Activated CD4-positive, alpha-beta T cell treated with anti-CD3 and anti-CD28 coated beads, Interleukin-2, amount 50 U/mL, for 1 hour (primary cell): ENCODE measurements at regions not wholly inside any gene's neighbourhood (a gene's known extent, or its start where the extent isn't known, plus 50 kb on each side); places are given as distances from the start of the nearest gene placed in this dataset.
"Not testable (repeated sequence)": the region's sequence is repeated elsewhere in the genome, so short reads cannot be mapped to it uniquely, and the experiment has no call there.

Experiments used
- DNase-seq: peaks from one replicate; pipeline ENCODE4 v3.0.0-alpha.2; 2020

DNA sequence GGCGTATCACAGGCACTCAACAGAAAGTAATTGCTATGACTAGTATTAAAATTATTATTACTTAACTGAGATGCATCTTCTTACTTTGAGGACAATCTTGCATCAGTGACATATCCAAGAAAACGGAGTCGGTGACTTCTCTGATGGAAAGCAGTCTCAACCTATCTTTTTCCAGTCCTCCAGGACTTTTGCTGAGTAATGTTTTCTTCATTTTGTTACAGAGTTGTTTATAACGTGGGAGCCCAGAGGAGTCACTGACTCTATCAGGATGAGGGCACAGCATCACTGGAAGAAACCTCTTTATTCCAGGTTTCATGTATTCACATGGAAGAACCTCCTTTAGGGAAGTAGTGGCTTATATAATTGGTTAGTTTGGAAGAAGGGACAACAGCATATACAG lies 51.5 kb upstream of the MELK start:
- no peak for DNase-seq

DNA sequence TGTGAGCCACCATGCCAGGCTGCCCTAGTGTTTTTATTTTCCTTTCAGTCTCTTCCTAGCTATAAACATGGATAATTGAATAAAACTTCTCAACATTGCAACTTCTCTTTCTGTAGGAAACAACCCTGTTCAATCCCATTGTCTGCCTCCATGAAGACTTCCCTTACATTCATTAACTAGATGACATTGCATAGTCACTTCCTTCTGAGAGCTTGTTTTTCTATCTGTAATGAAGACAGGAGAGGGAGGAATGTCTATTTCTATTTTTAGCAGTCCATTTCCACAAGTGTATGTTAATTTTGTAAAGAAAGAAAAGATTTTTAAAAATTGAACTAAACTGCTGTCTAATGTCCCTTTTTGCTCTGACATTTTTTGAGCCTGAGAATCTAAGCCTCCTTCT lies 55.6 kb upstream of the MELK start:
- DNase-seq: no peak

DNA sequence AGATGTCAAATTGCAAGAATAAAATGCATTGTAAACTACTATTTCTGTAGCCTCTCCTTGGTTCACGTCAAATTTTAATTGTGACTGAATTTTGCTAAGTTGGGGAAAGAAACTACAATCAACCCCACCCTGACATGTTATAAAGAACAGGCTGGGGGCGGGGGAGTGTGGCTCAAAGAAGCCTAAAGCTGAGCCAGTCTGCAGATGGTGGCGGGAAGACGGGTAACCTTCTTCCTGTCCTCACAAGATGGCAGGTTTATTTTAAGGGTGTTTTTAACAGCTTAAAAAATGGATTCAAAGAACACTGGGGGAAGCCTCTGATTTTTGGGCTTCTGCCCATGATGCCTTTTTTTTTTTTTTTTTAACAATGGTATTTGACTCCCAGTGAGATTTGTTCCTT lies 68.5 kb upstream of the MELK start:
- peak; percentile 7 for DNase-seq

DNA sequence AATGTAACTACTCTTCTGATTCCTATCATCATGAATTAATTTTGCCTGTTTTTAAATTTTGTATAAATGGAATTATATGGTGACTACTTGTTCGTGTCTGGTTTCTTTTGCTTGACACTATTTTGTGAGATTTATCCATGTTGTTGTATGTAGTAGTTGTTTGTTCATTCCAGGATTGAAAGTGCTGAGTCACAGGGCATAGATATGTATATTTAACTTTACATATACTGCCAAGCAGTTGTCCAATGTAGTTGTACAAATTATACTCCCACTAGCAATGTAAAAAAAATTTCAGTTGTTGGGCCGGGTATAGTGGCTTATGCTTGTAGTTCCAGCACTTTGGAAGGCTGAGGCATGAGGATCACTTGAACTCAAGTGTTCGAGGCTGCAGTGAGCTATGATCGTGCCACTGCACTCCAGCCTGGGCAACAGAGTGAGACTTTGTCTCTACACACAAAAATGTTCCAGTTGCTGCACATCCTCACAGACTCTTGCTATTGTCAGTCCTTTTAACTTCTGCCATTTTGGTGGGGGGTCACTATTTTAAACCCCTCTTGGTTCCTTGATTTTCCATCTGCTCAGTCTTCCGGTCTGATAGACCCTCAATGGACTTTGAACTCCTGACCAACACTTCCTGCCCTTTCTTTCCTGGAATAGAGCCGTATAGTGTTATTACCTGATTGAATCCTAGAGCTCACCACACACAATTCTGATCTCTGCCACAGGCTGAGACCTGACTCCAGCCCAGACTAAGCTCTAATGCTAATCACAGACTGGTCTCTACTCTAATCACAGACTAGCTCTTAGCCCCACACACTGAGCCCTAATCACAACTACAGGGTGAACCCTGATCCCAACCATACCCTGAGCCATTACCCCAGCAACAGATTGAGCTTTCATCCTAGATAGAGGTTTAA lies 69.3 kb upstream of the MELK start:
- DNase-seq: no peak

DNA sequence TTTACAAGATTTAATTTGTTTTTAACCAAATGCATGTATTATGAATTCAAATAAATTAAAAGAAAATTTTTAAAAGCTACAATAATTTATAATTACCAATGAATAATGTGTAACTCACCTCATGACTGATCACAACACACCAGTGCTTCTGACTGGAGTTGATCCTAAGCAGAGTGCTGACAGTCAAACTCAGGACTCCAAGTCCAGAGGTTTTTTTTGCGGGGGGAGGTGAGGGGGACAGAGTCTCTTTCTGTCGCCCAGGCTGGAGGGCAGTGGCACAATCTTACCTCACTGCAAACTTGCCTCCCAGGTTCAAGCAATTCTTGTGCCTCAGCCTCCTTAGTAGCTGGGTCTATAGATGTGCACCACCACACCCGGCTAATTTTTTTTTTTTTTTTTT lies 71.0 kb upstream of the MELK start:
- no peak for DNase-seq

DNA sequence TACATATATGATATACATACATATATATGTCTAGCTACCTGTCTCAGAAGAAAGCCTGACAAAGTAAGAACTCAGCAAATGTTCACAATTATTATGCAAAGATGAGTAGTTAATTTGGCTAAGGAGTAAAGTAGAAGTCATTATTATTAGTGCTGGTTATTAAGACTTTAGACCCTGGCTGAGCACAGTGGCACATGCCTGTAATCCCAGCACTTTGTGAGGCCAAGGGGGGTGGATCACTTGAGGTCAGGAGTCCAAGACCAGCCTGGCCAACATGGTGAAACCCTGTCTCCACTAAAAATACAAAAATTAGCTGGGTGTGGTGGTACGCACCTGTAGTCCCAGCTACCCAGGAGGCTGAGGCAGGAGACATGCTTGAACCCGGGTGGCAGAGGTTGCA lies 71.8 kb upstream of the MELK start:
- DNase-seq: not testable (repeated sequence)

DNA sequence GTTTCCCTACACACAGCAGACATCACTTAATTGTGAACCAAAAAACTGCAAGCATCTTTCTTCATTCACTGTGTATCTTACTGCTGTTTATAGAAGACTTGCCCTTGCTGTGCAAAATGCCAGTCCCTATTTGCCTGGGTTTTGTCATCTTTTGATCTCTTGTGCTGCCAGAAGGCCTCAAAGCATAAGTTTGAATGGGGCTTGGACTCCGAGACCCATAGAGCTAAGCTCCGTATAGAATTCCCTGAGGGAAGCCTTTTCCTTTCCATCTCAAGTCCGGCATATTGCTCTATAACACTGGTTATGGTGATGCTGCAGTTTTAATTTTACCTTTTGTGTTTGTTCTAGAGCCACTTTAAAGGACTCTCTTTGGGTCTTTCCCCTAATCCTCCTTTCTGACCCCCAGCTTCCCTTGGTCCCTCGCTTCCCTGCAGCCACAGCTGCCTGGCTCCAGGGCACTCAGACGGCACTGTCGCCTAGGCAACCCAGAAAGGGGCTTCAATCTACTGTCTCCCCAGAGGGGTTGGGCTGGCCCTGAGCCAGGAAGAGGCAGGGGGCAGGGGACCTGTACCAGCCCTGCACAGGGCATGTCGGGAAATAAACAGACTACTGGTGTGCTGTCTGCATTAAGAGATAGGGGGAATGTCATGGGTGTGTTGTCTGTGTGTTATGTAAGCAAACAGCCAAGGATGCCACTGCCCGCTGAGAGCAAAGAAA lies 73.4 kb upstream of the MELK start:
- no peak for DNase-seq

DNA sequence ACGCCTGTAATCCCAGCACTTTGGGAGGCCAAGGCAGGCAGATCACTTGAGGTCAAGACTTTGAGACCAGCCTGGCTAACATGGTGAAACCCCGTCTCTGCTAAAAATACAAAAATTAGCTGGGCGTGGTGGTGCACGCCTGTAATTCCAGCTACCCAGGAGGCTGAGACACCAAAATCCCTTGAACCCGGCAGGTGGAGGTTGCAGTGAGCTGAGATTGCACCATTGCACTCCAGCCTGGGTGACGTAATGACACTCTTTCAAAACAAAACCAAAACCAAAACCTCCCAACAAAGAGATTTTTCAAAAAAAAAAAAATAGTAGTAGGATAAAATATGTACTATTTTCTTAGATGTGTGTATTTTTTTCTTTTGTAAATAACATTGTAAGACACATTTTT lies 79.1 kb upstream of the MELK start:
- DNase-seq: peak; percentile 18

DNA sequence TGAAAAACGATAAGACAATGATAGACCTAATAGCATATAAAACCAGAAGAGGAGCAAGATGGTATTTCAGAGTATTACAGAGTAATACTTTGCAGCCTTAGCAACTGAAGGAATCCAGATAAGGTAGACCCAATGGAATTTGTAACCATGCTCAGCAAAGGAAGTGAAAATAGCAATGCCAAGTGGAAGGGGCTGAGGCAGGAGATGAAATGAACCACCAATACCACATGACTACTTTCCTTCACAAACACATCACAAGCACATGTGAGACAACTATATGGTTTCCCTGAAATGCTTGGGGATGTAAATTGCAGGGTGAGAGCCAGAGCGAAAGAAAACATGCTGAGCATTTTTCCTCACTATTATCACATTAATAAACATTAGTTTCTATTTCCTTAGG lies 79.8 kb upstream of the MELK start:
- DNase-seq: no peak

DNA sequence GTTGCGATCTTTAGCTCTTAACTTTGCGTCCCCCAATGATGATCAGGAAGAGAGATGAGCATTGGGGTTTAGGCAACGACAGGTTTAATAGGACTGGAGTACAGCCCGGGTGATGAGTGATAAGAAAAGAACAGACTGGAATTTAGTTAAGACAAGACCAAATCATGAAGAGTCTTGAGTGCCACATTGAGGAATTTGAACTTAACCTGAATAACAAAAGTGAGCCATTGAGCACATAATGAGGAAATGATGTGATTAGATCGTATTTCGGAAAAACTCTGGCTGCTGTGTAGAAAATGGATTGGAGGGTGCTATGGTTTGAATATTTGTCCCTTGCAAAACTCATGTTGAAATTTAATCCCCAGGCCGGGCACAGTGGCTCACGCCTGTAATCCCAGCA lies 83.2 kb upstream of the MELK start:
- no peak for DNase-seq

DNA sequence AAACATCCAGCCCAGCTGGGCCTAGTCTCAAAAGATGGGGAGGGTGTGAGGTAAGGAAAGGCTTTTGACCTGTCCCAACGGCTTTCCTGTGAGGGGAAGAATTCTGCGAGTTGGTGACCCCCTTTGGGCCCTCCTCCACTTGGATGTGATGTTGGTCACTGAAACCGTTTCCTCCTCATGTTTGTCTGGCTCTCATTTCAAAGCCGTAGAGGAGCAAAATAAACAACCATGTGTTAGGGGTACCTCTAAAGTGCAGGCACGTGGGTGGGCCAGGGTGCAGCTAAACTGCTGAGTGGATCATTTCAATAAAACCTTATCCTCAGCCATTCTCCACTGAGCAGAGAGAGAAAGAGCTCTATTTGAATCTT lies 84.3 kb upstream of the MELK start:
- no peak for DNase-seq

DNA sequence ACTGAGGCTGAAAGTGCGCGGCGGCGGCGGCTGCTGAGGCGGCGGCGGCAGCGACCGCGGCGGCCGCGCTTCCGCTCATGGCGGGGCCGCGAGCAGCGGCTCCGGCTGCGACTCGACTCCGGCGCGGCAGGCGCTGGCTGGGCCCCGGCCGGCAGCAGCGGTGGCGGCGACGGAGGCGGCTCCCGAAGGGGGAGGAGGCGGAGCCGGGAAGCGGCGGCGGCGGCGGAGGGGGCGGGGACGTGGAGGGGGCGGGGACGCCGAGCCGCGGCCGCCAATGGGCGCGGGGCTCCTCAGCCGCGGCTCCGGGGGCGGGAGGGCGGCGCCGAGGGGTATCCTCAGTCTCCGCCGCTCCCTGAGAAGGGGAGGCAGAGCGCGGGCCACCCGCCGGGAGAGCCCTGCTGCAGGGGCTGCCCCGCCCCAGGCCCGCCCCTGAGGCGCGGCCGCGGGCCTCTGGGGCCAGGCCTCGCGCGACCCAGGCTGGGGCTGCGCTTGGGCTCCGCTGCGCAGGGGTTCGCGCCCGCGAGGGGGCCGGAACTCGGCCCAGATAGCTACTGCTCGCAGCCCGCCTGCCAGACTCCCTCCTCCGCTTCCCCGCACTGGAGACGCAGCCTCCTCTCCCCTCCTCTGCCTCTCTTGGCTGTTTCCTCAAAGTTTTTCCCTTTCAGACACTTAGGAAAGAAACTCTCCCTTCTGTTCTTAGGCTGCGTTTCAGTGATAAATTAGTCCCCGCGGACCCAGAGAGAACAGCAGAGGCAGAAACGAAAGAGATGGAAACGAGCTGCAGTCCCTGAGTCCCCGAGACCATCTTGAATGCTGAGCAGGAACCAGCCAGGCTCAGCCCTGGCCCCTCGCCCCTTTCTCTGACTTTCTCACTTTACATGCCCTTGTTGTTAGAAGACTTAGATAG lies 85.0 kb upstream of the MELK start:
- DNase-seq: peak; percentile 87

DNA sequence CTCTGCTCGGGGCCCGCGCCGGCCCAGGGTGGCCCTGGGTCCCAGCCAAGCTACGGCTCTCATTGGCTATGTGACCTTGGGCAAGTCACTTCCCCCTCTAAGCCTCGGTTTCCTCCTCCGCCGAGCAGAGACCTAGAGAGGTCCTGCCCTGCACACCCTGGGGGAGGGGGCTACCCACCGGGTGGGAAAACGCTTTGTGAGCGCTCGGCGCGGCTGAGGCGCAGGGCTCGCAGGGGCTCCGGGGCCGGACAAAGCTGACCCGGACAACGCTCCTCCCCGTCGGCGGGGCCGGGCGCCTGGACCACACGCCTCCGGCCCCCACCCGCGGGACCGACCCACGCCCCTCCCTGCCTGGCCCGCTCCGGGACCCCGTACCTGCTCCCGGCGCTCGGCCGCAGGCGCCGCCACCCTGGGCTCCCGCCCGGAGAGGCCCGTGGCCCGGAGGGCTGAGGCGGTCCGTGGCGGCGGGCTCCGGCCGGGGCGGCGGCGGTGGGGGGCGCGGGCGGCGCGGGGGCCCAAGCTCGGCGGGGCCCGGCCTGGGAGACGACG lies 85.7 kb upstream of the MELK start:
- peak; percentile 27 for DNase-seq

DNA sequence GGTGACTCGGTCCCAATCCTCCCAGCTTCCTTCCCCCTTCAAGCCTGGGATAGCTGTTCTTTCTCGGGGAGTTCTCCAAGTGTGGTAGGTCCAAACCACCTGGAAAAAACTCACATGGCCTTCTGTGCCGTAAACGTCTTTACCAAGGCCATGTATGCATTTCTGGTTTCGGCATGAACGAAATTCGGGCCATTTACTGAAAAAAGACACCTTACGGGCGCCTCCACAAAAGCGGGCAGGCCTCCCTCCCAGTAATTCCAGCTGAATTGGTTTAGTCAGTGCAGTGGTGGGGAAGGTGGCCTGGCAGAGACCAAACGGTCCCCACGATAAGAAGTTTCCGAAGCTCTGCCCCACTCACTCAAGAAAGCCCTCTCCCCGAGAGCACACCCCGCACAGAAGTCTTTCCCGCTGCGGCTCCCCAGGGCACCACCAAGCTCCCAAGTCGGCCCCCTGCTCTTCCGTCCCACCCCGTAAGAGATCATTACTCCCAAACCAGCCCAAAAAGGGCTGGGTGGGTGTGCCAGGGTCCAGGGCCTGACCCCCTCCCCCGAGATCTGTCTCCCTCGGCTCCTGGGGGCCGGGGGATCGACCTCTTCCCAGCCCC lies 86.3 kb upstream of the MELK start:
- no peak for DNase-seq

DNA sequence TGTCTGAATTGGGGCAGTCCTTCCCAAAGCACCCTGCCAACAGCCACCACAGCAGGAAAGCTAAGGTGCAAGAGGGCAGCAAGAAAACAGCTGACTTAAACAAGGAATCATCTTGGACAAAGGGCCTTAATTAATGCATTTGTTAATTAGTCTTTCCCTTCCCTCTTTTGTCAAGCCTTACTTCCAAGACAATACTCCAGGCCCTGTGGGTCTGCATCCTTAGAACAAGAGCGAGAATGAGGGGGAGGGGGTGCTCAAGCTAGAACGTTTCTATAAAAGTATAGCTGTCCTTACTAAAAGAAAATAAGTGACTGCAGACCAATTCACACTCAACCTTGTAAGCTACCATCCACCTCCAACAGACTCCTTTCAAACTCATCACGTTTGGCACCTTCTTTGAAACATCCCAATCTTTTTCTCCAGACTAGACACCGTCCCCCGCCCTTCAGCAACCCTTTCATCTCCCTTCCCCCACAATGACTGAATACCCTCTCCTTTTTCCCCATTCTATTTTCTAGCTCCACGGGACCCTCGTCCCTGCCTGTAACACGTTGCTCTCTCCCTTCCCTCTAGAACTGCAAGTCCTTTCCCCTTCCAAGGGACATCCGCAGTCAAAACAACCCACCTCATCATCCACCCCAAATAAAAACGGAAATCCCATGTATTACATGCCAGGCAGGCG lies 85.7 kb upstream of the RNF38 start:
- DNase-seq: no peak

DNA sequence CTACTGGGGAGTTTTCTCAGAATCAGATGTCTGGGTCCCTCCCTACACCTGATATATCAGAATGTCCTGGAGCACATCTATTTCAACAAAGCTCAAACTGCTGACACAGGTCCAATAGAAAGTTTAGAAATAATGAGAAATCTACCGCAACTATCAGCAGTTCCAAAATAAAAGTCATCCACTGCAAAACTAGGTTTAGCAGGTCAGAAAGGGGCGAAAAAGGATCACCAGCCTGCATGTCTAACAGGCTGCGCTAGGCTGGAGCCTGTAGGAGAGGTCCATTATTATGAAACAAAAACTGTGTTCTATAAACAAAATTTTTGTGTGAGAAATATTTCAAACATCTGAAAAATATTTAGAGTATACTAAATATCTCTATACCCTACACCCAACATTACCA lies 84.1 kb upstream of the RNF38 start:
- no peak for DNase-seq

DNA sequence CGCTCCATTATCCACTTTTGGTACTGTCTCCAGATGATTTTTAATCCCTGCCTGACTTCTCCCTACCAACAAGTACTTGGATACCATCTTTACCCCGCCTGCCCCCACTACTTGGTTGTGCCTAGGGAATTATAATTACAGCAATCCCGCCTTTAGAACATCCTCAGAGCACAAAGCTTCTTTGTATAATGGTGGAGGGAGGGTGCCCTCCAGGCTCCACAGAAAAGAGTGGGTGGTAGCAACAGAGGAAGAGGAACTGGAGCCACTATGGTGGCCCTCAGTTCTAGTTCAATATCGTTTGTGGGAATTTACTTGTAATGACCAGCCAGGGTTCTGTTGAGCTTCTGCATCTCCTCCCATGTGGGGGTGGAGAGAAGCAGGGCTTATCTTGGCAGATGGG lies 79.0 kb upstream of the RNF38 start:
- no peak for DNase-seq

DNA sequence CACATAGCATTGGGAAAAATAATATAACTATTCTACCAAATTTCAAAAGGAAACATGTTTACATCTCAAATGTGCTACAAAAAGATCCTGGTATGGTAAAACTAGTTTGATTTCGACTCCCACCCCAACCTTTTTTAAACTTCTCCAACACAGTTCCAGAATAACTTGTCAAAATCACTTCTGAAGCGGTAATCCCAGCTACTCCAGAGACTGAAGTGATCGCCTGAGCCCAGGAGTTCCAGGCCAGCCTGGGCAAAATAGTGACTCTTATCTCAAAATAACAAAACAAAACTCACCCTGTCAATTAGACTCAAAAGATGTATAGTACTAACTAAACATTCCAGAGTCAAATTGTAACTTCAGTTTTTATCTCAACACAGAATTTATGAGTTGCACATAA lies 71.3 kb upstream of the RNF38 start:
- DNase-seq: no peak

DNA sequence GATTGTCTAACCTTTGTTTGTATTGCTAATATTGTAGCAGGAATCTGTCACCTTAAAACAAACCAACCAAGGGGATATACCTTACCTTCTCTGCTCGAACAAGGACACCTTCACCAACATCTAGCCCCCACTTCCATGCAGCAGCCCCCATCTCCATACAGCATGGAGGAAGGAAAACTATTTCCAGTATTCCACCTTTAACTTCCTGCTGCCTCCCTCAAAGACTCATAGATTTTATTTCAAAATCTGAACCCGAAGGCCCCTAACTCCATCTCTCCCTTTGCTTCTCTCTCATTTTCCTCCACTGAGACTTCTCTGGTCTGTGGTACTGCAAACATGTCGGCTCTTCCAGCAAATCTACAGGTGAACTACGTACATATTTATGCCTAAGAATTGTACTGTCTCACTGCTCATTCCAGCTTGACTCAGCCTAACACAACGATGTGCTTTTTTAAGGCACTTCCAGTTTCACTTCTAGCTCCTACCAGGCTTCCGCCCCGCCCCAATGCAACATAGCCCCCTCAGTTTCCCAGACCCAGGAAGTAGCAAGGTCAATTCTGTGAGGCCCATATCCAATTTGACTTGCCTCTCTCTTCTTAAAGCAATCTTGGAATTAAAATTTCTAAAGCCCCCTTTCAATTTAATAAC lies 70.7 kb upstream of the RNF38 start:
- peak; percentile 40 for DNase-seq

DNA sequence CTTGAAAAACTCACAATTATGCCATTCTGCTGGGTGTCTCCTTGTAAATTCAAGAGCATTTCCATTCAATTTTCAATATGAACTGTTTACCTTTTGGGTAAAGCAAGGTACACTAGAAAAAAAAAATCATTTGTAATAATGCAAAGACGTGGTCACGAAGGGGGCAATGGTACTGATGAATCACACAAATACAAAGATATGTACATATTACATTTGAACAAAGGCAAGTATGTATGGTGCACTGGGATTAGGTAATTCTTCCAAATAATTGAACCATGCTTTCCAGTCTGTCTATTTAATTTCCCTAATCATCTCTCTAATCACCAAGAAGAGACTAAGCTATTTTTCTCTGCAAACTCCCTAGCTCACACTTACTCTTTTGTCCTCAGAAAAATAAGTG lies 63.4 kb upstream of the RNF38 start:
- no peak for DNase-seq

DNA sequence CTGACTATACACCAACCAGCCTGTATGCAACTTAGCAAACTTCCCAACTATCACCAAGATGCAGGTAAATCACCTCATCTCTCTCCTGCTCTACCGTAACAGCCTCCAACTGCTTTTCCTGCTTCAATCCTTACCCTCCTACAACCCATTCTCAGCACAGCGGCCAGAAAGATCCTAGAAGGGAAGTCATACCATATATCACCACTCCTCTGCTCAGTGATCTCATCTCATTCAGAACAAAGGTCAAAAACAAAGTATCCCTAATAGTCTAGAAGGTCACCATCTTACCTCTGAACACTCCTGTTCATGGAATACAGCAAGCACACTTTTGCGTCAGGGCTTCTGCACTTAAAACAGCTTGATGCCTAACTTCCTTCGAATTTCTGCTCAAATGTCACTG lies 62.2 kb upstream of the RNF38 start:
- DNase-seq: no peak

DNA sequence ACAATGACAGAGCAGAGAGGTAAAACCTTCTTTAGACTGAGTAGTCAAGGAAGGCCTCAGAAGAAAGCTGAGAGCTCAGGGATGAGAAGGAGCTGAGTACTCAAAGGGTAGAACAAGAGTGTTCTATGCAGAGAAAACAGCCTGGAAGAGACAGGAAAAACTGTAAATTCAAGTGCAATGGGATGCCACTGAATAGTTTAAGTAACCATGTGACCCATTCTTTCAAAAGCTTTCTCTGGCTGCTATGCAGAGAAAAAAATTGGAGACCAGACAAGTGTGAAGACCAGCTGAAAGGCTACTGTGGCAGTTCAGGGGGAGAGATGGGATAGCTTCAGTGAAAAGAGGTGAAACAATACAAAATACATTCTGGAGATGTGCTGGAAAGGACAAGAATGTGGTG lies 61.3 kb upstream of the RNF38 start:
- DNase-seq: no peak
